ENCODE measurements at regions not wholly inside any gene's neighbourhood (a gene's known extent, or its start where the extent isn't known, plus 50 kb on each side); places are given as distances from the start of the nearest gene placed in this dataset.

DNA sequence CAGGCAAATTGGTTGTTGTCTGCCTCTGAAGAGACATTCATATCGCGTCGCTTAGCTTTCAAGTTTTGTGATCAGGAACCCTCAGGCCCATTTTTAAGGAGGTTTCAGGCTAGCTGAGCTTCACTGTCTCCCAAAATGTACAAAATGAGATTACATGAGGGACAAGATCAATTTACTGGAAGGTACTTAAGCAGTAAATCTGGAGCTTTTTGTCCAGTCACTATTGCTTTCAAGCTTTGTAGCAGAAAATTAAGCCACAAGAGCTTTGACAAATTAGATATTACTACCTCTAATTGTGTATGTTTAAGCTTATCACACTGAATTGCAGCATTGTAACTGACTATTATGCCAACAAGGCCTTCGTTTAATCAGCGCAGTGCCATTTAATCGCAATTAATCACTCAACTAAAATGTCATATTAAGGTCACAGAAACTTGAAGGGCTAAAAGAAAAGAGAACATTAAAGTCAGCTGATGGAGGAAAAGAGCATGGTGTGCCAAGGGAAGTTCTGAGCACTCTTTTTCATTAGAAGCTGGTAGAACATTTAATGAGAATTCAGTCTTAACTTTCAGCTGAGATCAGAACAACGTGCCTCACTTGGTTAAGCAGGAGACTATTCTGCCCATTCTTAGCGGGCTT lies 353.0 kb downstream of the FBXO8 start:
- TF ChIP-seq, protein P1, sequence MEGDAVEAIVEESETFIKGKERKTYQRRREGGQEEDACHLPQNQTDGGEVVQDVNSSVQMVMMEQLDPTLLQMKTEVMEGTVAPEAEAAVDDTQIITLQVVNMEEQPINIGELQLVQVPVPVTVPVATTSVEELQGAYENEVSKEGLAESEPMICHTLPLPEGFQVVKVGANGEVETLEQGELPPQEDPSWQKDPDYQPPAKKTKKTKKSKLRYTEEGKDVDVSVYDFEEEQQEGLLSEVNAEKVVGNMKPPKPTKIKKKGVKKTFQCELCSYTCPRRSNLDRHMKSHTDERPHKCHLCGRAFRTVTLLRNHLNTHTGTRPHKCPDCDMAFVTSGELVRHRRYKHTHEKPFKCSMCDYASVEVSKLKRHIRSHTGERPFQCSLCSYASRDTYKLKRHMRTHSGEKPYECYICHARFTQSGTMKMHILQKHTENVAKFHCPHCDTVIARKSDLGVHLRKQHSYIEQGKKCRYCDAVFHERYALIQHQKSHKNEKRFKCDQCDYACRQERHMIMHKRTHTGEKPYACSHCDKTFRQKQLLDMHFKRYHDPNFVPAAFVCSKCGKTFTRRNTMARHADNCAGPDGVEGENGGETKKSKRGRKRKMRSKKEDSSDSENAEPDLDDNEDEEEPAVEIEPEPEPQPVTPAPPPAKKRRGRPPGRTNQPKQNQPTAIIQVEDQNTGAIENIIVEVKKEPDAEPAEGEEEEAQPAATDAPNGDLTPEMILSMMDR (IDR thresholded peaks at IDR 0.05; ENCODE audit: insufficient read depth, low read length), result no peak
- no peak for TF ChIP-seq GABPA (IDR thresholded peaks at IDR 0.05; ENCODE audit: low read depth)
- TF ChIP-seq POLR2AphosphoS5 (IDR thresholded peaks at IDR 0.05; ENCODE audit: low read depth), result no peak

All from HL-60 (cell line).